WTC11 (cell line): ENCODE measurements at regions not wholly inside any gene's neighbourhood (a gene's known extent, or its start where the extent isn't known, plus 50 kb on each side); places are given as distances from the start of the nearest gene placed in this dataset.
"Not testable (repeated sequence)": the region's sequence is repeated elsewhere in the genome, so short reads cannot be mapped to it uniquely, and the experiment has no call there.

Experiments
- ATAC-seq: fragments of 200-7000 bp; cut with Tn5 transposase; 2 replicates; pipeline ENCODE4 v1.10.0; 2021; ENCODE audit warnings: mild to moderate bottlenecking, moderate library complexity
- CTCF ChIA-PET: fragments of 300-600 bp; sonication (Branson Sonifier 250); formaldehyde crosslinking; loops from one replicate; lab custom pipeline; 2021; ENCODE audit warnings: antibody characterized with exemption; lab: Charles Lee
- POLR2A ChIA-PET: fragments of 350-600 bp; sonication (Branson Sonifier 250); formaldehyde crosslinking; loops from one replicate; lab custom pipeline; 2021; ENCODE audit warnings: antibody characterized with exemption; lab: Charles Lee
- DNase-seq: peaks from one replicate; pipeline ENCODE4 v3.0.0; 2021; ENCODE audit warnings: low spot score
- H3K27ac Mint-ChIP-seq: 2 replicates; pipeline ENCODE4 v1.8.0; 2021; ENCODE audit warnings: mixed read lengths
- H3K27me3 Mint-ChIP-seq: 2 replicates; pipeline ENCODE4 v1.8.0; 2021; ENCODE audit warnings: low read depth, mild to moderate bottlenecking, moderate library complexity, mixed read lengths
- H3K36me3 Mint-ChIP-seq: 2 replicates; pipeline ENCODE4 v1.8.0; 2021; ENCODE audit warnings: mixed read lengths
- H3K4me1 Mint-ChIP-seq: 2 replicates; pipeline ENCODE4 v1.8.0; 2022; ENCODE audit warnings: mixed read lengths
- H3K4me3 Mint-ChIP-seq: 2 replicates; pipeline ENCODE4 v1.8.0; 2021; ENCODE audit warnings: mild to moderate bottlenecking, moderate library complexity, mixed read lengths
- H3K9me3 Mint-ChIP-seq: 2 replicates; pipeline ENCODE4 v1.8.0; 2021; ENCODE audit warnings: mixed read lengths
- ATF1 ChIP-seq: sonication (generic); formaldehyde crosslinking; IDR thresholded peaks from 2 replicates; pipeline ENCODE4 v1.8.1; 2023; ENCODE audit warnings: mild to moderate bottlenecking, moderate library complexity, missing genetic modification reagents
- CREM ChIP-seq: sonication (generic); formaldehyde crosslinking; IDR thresholded peaks from 2 replicates; pipeline ENCODE4 v1.8.1; 2022; ENCODE audit warnings: mild to moderate bottlenecking, missing genetic modification reagents, moderate library complexity
- ESRRA ChIP-seq: sonication (generic); formaldehyde crosslinking; IDR thresholded peaks from 2 replicates; pipeline ENCODE4 v1.8.1; 2022; ENCODE audit warnings: mild to moderate bottlenecking, missing genetic modification reagents, borderline replicate concordance
- FOXJ3 ChIP-seq: sonication (generic); formaldehyde crosslinking; IDR thresholded peaks from 2 replicates; pipeline ENCODE4 v1.9.0; 2021; ENCODE audit warnings: missing genetic modification reagents, mild to moderate bottlenecking, borderline replicate concordance
- GRHL2 ChIP-seq: fragments of 250-450 bp; sonication (Bioruptor Pico); IDR thresholded peaks from 2 replicates; pipeline ENCODE4 v1.8.0; 2022; ENCODE audit warnings: mild to moderate bottlenecking, moderate library complexity; ENCODE audit not compliant: insufficient replicate concordance, severe bottlenecking
- JAZF1 ChIP-seq: fragments of 250-450 bp; sonication (Bioruptor Pico); IDR thresholded peaks from 2 replicates; pipeline ENCODE4 v1.9.0; 2021; ENCODE audit warnings: moderate library complexity, mild to moderate bottlenecking, inconsistent platforms
- KAT7 ChIP-seq: sonication (generic); formaldehyde crosslinking; IDR thresholded peaks from 2 replicates; pipeline ENCODE4 v1.8.1; 2023; ENCODE audit warnings: missing genetic modification reagents, mild to moderate bottlenecking, borderline replicate concordance
- SMAD4 ChIP-seq: sonication (generic); formaldehyde crosslinking; IDR thresholded peaks from 2 replicates; pipeline ENCODE4 v1.8.0; 2022; ENCODE audit warnings: mild to moderate bottlenecking, missing genetic modification reagents
- TF ChIP-seq, protein P1 (sequence below): sonication (generic); formaldehyde crosslinking; IDR thresholded peaks from 2 replicates; pipeline ENCODE4 v1.8.1; 2023; ENCODE audit warnings: mild to moderate bottlenecking, missing genetic modification reagents, borderline replicate concordance
- TF ChIP-seq, protein P2 (sequence below): sonication (generic); formaldehyde crosslinking; IDR thresholded peaks from 2 replicates; pipeline ENCODE4 v1.8.0; 2022; ENCODE audit warnings: mild to moderate bottlenecking, missing genetic modification reagents
- TF ChIP-seq, protein P3 (sequence below): sonication (generic); formaldehyde crosslinking; IDR thresholded peaks from 2 replicates; pipeline ENCODE4 v1.8.0; 2022; ENCODE audit warnings: missing genetic modification reagents
- TF ChIP-seq, protein P4 (sequence below): fragments of 250-450 bp; sonication (Bioruptor Pico); IDR thresholded peaks from 2 replicates; pipeline ENCODE4 v1.9.0; 2021; ENCODE audit warnings: mild to moderate bottlenecking, borderline replicate concordance
- TF ChIP-seq, protein P5 (sequence below): sonication (generic); formaldehyde crosslinking; IDR thresholded peaks from 2 replicates; pipeline ENCODE4 v1.8.1; 2023; ENCODE audit warnings: mild to moderate bottlenecking, moderate library complexity, missing genetic modification reagents

DNA sequence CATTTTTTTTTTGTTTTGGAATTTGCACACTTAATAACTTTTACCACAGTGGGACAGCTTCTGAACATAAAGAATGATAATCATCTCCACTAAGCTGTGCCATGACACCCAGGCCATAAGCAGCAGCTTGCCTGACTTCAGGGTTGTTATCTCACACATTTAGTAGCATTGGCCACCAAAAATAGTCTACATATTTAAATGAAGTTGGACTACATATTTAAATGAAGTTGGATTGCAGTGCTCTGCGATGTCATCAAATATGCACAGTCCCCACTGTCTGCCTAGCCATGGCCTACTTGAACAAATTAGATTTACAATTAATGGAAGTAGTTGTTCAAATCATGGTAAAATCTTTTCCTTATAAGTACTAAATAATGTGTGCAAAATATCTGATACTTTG is 101.0 kb downstream of the KLRB1 start:
- DNase-seq (no peak), ATAC-seq (no peak)
- no peaks in the 10 kb centered on the region for H3K4me1 Mint-ChIP-seq
- no peaks in the 10 kb centered on the region for H3K36me3 Mint-ChIP-seq
- H3K9me3 Mint-ChIP-seq: no peaks in the 10 kb centered on the region
- POLR2A ChIA-PET: no interaction called here
- CTCF ChIA-PET: no interaction called here
- no peaks in the 10 kb centered on the region for H3K27me3 Mint-ChIP-seq
- TF ChIP-seq, protein P1, sequence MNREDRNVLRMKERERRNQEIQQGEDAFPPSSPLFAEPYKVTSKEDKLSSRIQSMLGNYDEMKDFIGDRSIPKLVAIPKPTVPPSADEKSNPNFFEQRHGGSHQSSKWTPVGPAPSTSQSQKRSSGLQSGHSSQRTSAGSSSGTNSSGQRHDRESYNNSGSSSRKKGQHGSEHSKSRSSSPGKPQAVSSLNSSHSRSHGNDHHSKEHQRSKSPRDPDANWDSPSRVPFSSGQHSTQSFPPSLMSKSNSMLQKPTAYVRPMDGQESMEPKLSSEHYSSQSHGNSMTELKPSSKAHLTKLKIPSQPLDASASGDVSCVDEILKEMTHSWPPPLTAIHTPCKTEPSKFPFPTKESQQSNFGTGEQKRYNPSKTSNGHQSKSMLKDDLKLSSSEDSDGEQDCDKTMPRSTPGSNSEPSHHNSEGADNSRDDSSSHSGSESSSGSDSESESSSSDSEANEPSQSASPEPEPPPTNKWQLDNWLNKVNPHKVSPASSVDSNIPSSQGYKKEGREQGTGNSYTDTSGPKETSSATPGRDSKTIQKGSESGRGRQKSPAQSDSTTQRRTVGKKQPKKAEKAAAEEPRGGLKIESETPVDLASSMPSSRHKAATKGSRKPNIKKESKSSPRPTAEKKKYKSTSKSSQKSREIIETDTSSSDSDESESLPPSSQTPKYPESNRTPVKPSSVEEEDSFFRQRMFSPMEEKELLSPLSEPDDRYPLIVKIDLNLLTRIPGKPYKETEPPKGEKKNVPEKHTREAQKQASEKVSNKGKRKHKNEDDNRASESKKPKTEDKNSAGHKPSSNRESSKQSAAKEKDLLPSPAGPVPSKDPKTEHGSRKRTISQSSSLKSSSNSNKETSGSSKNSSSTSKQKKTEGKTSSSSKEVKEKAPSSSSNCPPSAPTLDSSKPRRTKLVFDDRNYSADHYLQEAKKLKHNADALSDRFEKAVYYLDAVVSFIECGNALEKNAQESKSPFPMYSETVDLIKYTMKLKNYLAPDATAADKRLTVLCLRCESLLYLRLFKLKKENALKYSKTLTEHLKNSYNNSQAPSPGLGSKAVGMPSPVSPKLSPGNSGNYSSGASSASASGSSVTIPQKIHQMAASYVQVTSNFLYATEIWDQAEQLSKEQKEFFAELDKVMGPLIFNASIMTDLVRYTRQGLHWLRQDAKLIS (CRISPR knock-in tag): no peak
- no peak for TF ChIP-seq GRHL2 (CRISPR knock-in tag)
- TF ChIP-seq, protein P2, sequence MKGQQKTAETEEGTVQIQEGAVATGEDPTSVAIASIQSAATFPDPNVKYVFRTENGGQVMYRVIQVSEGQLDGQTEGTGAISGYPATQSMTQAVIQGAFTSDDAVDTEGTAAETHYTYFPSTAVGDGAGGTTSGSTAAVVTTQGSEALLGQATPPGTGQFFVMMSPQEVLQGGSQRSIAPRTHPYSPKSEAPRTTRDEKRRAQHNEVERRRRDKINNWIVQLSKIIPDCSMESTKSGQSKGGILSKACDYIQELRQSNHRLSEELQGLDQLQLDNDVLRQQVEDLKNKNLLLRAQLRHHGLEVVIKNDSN: no peak
- TF ChIP-seq ATF1 (CRISPR knock-in tag): no peak
- TF ChIP-seq, protein P3, sequence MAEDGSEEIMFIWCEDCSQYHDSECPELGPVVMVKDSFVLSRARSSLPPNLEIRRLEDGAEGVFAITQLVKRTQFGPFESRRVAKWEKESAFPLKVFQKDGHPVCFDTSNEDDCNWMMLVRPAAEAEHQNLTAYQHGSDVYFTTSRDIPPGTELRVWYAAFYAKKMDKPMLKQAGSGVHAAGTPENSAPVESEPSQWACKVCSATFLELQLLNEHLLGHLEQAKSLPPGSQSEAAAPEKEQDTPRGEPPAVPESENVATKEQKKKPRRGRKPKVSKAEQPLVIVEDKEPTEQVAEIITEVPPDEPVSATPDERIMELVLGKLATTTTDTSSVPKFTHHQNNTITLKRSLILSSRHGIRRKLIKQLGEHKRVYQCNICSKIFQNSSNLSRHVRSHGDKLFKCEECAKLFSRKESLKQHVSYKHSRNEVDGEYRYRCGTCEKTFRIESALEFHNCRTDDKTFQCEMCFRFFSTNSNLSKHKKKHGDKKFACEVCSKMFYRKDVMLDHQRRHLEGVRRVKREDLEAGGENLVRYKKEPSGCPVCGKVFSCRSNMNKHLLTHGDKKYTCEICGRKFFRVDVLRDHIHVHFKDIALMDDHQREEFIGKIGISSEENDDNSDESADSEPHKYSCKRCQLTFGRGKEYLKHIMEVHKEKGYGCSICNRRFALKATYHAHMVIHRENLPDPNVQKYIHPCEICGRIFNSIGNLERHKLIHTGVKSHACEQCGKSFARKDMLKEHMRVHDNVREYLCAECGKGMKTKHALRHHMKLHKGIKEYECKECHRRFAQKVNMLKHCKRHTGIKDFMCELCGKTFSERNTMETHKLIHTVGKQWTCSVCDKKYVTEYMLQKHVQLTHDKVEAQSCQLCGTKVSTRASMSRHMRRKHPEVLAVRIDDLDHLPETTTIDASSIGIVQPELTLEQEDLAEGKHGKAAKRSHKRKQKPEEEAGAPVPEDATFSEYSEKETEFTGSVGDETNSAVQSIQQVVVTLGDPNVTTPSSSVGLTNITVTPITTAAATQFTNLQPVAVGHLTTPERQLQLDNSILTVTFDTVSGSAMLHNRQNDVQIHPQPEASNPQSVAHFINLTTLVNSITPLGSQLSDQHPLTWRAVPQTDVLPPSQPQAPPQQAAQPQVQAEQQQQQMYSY (CRISPR knock-in tag): no peak
- TF ChIP-seq SMAD4 (CRISPR knock-in tag): no peak
- no peak for TF ChIP-seq CREM (CRISPR knock-in tag)
- no peak for TF ChIP-seq JAZF1
- no peak for TF ChIP-seq FOXJ3 (CRISPR knock-in tag)
- TF ChIP-seq KAT7 (CRISPR knock-in tag): no peak
- TF ChIP-seq, protein P4, sequence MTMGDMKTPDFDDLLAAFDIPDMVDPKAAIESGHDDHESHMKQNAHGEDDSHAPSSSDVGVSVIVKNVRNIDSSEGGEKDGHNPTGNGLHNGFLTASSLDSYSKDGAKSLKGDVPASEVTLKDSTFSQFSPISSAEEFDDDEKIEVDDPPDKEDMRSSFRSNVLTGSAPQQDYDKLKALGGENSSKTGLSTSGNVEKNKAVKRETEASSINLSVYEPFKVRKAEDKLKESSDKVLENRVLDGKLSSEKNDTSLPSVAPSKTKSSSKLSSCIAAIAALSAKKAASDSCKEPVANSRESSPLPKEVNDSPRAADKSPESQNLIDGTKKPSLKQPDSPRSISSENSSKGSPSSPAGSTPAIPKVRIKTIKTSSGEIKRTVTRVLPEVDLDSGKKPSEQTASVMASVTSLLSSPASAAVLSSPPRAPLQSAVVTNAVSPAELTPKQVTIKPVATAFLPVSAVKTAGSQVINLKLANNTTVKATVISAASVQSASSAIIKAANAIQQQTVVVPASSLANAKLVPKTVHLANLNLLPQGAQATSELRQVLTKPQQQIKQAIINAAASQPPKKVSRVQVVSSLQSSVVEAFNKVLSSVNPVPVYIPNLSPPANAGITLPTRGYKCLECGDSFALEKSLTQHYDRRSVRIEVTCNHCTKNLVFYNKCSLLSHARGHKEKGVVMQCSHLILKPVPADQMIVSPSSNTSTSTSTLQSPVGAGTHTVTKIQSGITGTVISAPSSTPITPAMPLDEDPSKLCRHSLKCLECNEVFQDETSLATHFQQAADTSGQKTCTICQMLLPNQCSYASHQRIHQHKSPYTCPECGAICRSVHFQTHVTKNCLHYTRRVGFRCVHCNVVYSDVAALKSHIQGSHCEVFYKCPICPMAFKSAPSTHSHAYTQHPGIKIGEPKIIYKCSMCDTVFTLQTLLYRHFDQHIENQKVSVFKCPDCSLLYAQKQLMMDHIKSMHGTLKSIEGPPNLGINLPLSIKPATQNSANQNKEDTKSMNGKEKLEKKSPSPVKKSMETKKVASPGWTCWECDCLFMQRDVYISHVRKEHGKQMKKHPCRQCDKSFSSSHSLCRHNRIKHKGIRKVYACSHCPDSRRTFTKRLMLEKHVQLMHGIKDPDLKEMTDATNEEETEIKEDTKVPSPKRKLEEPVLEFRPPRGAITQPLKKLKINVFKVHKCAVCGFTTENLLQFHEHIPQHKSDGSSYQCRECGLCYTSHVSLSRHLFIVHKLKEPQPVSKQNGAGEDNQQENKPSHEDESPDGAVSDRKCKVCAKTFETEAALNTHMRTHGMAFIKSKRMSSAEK (CRISPR knock-in tag): no peak
- TF ChIP-seq ESRRA (CRISPR knock-in tag): no peak
- TF ChIP-seq, protein P5, sequence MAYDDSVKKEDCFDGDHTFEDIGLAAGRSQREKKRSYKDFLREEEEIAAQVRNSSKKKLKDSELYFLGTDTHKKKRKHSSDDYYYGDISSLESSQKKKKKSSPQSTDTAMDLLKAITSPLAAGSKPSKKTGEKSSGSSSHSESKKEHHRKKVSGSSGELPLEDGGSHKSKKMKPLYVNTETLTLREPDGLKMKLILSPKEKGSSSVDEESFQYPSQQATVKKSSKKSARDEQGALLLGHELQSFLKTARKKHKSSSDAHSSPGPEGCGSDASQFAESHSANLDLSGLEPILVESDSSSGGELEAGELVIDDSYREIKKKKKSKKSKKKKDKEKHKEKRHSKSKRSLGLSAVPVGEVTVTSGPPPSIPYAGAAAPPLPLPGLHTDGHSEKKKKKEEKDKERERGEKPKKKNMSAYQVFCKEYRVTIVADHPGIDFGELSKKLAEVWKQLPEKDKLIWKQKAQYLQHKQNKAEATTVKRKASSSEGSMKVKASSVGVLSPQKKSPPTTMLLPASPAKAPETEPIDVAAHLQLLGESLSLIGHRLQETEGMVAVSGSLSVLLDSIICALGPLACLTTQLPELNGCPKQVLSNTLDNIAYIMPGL (CRISPR knock-in tag): no peak
- H3K4me3 Mint-ChIP-seq: no peak overlapping the region
- no peak overlapping the region for H3K27ac Mint-ChIP-seq

DNA sequence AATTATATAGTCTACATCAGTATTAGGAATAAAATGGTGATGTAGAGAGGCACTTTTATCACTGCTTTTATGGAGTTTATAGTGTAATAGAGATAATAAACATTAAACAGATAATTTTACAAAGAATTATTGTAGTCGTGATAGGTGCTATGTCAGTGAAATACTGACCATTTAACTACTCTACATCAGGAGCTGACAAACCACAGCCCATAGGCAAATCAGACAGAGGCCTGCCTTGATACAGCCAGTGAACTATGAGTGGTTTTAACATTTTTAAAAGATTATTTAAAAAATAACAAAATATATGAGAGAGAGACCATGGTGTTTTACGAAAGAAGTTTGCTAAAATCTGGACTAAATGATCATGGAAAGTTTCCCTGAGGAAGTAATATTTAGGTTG is 104.3 kb downstream of the KLRB1 start:
- H3K9me3 Mint-ChIP-seq, H3K36me3 Mint-ChIP-seq, H3K27me3 Mint-ChIP-seq, CTCF ChIA-PET, DNase-seq, H3K4me1 Mint-ChIP-seq, POLR2A ChIA-PET, H3K27ac Mint-ChIP-seq, H3K4me3 Mint-ChIP-seq, ATAC-seq: not testable (repeated sequence)

DNA sequence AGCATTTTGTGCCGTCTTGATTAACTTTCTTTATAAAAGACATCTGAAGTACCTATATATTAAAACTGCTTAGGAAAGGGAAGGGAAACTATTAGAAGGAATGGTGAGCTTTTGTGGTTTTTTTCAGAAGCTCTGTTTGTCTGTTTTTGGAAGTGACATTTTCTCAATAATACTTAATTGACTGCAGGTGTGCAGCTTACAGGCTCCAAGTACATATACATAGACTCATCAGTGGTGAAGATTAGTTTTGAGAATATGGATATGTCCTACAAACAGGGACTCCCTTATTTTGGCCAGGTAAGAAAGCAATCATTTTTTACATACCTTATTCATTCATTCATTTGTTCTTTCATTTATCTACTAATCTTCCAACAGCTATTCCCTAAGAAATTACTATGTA is 104.9 kb downstream of the KLRB1 start:
- POLR2A ChIA-PET, H3K36me3 Mint-ChIP-seq, DNase-seq, CTCF ChIA-PET, H3K27ac Mint-ChIP-seq, H3K9me3 Mint-ChIP-seq, H3K4me3 Mint-ChIP-seq, H3K27me3 Mint-ChIP-seq, ATAC-seq, H3K4me1 Mint-ChIP-seq: not testable (repeated sequence)

DNA sequence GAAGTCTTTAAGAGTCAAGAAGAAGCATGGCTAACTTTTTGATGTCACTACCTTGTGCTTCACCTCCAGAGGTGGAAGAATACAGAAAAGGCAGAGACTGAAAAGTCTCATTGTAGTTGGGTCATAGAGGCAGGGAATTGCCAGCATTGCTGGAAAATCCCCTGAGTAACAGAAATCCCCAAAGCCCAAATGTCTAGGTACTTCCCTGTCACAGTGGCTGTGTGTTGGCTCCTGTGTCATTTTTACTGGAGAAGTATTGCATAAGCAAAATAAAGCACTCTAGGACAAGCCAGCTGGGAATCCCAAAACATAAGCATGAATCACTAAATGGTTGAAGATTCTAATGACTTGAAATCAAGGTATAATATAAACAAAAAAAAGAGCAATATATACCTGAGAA is 114.4 kb downstream of the KLRB1 start:
- ATAC-seq, H3K27ac Mint-ChIP-seq, H3K36me3 Mint-ChIP-seq, DNase-seq, POLR2A ChIA-PET, H3K27me3 Mint-ChIP-seq, H3K4me1 Mint-ChIP-seq, CTCF ChIA-PET, H3K4me3 Mint-ChIP-seq, H3K9me3 Mint-ChIP-seq: not testable (repeated sequence)
